Duodenal mucosa (tissue), 2 donors: ENCODE measurements at regions not wholly inside any gene's neighbourhood (a gene's known extent, or its start where the extent isn't known, plus 50 kb on each side); places are given as distances from the start of the nearest gene placed in this dataset.
"Not testable (repeated sequence)": the region's sequence is repeated elsewhere in the genome, so short reads cannot be mapped to it uniquely, and the experiment has no call there.

Experiments used
- H3K27ac ChIP-seq: one replicate; pipeline ENCODE4 v1.7.0; 2013; ENCODE audit warnings: low read depth, low read length
- H3K27me3 ChIP-seq, 2 donors: one replicate each; pipeline ENCODE4 v1.7.0; 2013; ENCODE audit warnings: low read length in 2 of 2, control low read depth in 1 of 2; ENCODE audit not compliant: insufficient read depth in 2 of 2, control insufficient read depth in 1 of 2
- H3K36me3 ChIP-seq, 2 donors: one replicate each; pipeline ENCODE4 v1.7.0; 2013; ENCODE audit warnings: low read length in 2 of 2, control low read depth in 1 of 2; ENCODE audit not compliant: insufficient read depth in 2 of 2, control insufficient read depth in 1 of 2
- H3K4me1 ChIP-seq, 2 donors: one replicate each; pipeline ENCODE4 v1.7.0; 2013; ENCODE audit warnings: low read length in 2 of 2, control low read depth in 1 of 2; ENCODE audit not compliant: insufficient read depth in 2 of 2, control insufficient read depth in 1 of 2
- H3K4me3 ChIP-seq, 2 donors: one replicate each; pipeline ENCODE4 v1.7.0; 2013; ENCODE audit warnings: low read length in 2 of 2, low read depth in 1 of 2
- H3K9ac ChIP-seq, 2 donors: one replicate each; pipeline ENCODE4 v1.7.0; 2013; ENCODE audit warnings: low read length in 2 of 2, low read depth in 1 of 2
- H3K9me3 ChIP-seq, 2 donors: one replicate each; pipeline ENCODE4 v1.7.0; 2013; ENCODE audit warnings: low read length in 2 of 2, control low read depth in 1 of 2; ENCODE audit not compliant: control insufficient read depth in 1 of 2

GRCh38 chr20:12079490-12079889 lies 161.8 kb downstream of the BTBD3 start:
- peaks cover 0 to 6% of the 10 kb centered on the region in 2 donors for H3K4me1 ChIP-seq

DNA sequence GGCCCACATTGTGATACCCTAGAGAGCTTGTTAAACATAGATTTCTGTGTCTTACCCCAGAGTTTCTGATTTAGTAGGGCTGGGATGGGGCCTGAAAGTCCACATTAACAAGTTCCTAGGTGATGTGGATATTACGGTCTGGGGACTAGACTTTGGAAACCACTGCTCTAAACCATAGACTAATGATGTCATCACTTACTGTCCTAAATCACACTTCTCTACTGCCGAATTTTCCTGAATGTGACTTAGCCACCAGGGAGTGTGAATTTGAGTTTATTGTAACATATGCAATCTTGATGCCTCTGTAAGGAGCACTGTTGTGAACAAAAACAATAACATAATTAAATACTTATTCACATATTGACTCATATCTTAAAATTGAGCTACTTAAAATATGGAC lies 165.6 kb downstream of the BTBD3 start:
- Histone ChIP-seq H3K4me1 (peaks cover 0 to 6% of the 10 kb centered on the region in 2 donors), H3K9ac (no peak overlapping the region), H3K27me3 (no peaks in the 10 kb centered on the region), H3K4me3 (no peak overlapping the region), H3K9me3 (no peaks in the 10 kb centered on the region), H3K36me3 (no peaks in the 10 kb centered on the region), H3K27ac (no peak overlapping the region)

More at GRCh38 chr20:12079490-12079889, 161.8 kb downstream of the BTBD3 start:
- Histone ChIP-seq H3K4me3 (no peak overlapping the region), H3K27ac (no peak overlapping the region), H3K27me3 (no peaks in the 10 kb centered on the region), H3K9me3 (no peaks in the 10 kb centered on the region), H3K36me3 (no peaks in the 10 kb centered on the region), H3K9ac (no peak overlapping the region)

DNA sequence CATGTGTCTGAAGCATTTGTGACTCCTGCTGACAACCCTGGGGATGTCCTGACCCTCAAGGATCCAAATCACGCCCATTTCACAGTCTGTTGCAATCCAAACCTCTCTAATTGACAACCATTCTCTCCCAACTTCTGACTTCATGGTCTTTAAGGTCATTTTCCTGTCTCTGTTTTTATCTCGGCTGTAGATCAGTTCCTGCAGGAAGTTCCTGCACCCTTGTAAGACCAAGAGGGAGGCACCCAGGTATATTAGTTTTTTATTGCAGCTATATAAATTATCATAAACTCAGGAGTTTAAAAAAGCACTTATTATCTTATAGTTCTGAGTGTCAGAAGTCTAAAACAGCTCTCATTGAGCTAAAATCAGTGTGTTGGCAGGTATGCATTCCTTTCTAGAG lies 166.8 kb downstream of the BTBD3 start:
- Histone ChIP-seq H3K4me3 (no peak overlapping the region), H3K27me3 (no peaks in the 10 kb centered on the region), H3K4me1 (peaks cover 0 to 6% of the 10 kb centered on the region in 2 donors), H3K9me3 (no peaks in the 10 kb centered on the region), H3K9ac (no peak overlapping the region), H3K36me3 (no peaks in the 10 kb centered on the region), H3K27ac (no peak overlapping the region)

- H3K4me1 ChIP-seq = peaks cover 0 to 6% of the 10 kb centered on the region in 2 donors
- H3K9me3 ChIP-seq = no peaks in the 10 kb centered on the region
- H3K36me3 ChIP-seq = no peaks in the 10 kb centered on the region
- no peaks in the 10 kb centered on the region for H3K27me3 ChIP-seq
- no peak overlapping the region for H3K9ac ChIP-seq
- no peak overlapping the region for H3K4me3 ChIP-seq
- no peak overlapping the region for H3K27ac ChIP-seq
Measured at GRCh38 chr20:12086359-12086758, 168.7 kb downstream of the BTBD3 start.

- H3K36me3 ChIP-seq = no peaks in the 10 kb centered on the region
- H3K27ac ChIP-seq = no peak overlapping the region
- H3K9ac ChIP-seq = no peak overlapping the region
- H3K4me1 ChIP-seq = no peaks in the 10 kb centered on the region
- no peak overlapping the region for H3K4me3 ChIP-seq
- no peaks in the 10 kb centered on the region for H3K9me3 ChIP-seq
- no peaks in the 10 kb centered on the region for H3K27me3 ChIP-seq
Measured at GRCh38 chr20:12090920-12091319, 173.2 kb downstream of the BTBD3 start.

DNA sequence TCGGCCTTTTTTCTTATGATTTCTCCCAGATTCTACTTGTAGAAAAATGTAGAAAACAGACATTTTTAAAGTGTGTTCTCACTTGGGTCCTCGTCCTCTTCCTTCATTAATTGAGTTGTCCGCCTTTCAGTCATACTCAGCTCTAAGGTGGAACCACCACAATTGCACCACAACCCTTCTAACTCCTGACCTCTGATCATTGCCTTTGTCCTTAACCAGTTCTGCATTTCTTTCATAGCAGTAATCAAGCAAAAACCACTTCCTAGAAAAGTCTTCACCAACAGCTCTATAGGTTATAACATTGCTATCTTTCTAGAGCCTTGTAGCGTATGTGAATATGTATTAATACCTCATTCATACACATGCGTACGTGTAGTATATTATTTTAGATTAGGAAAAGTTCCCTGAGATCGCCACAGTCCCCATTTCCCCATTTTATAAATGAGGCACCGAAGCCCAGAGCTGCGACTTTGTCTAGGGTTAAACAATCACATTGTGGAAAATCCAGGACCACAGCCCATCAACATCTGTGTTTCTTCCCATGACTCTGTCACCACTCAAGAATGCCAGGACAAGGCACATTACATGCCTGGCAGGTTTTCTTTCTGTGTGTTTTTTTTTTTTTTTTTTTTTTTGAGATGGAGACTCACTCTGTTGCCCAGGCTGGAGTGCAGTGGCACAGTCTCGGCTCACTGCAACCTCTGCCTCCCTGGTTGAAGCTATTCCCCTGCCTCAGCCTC lies 175.5 kb downstream of the BTBD3 start:
- no peaks in the 10 kb centered on the region for H3K27me3 ChIP-seq
- H3K27ac ChIP-seq = no peak overlapping the region
- no peak overlapping the region for H3K9ac ChIP-seq
- no peaks in the 10 kb centered on the region for H3K9me3 ChIP-seq
- H3K4me3 ChIP-seq = no peak overlapping the region
- peaks cover 0 to 4% of the 10 kb centered on the region in 2 donors for H3K4me1 ChIP-seq
- no peaks in the 10 kb centered on the region for H3K36me3 ChIP-seq

- not testable (repeated sequence) for H3K9ac ChIP-seq, H3K27me3 ChIP-seq, H3K27ac ChIP-seq, H3K36me3 ChIP-seq, H3K4me1 ChIP-seq, H3K4me3 ChIP-seq, H3K9me3 ChIP-seq
Measured at GRCh38 chr20:12093797-12094190, 176.1 kb downstream of the BTBD3 start.

GRCh38 chr20:12095180-12095920 lies 177.7 kb downstream of the BTBD3 start:
- H3K9ac ChIP-seq = no peak overlapping the region
- H3K4me1 ChIP-seq = peaks cover 0 to 8% of the 10 kb centered on the region in 2 donors
- no peak overlapping the region for H3K4me3 ChIP-seq
- H3K27me3 ChIP-seq = no peaks in the 10 kb centered on the region
- no peaks in the 10 kb centered on the region for H3K36me3 ChIP-seq
- no peaks in the 10 kb centered on the region for H3K9me3 ChIP-seq
- no peak overlapping the region for H3K27ac ChIP-seq

DNA sequence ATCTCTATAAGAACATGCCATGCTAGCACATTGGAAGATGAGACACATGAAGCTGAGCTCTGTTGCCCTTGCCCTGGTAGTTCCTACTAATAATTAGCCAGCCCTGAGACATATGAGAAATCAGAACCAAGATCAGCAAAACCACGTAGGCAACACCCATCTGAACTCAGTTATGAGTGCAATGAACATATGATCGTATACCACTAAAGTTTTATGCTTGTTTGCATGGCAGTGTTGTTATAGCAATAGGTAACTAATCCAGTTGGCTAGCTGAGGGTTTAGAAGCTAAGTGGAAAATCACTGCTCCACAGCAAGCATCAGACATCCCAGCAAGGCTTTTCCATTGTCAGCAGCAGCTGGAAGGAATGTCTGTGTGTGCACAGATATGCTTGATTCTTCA lies 180.7 kb downstream of the BTBD3 start:
- Histone ChIP-seq H3K4me1 (peaks cover 0 to 8% of the 10 kb centered on the region in 2 donors), H3K4me3 (no peak overlapping the region), H3K9me3 (no peaks in the 10 kb centered on the region), H3K36me3 (no peaks in the 10 kb centered on the region), H3K9ac (no peak overlapping the region), H3K27ac (no peak overlapping the region), H3K27me3 (no peaks in the 10 kb centered on the region)

GRCh38 chr20:12108846-12109245 lies 191.2 kb downstream of the BTBD3 start:
- Histone ChIP-seq H3K27me3 (no peaks in the 10 kb centered on the region), H3K4me3 (no peak overlapping the region), H3K9me3 (no peaks in the 10 kb centered on the region), H3K4me1 (peaks cover 0 to 7% of the 10 kb centered on the region in 2 donors), H3K9ac (no peak overlapping the region), H3K27ac (no peak overlapping the region), H3K36me3 (no peaks in the 10 kb centered on the region)
